Left kidney (tissue), 1 donor: ENCODE measurements at regions not wholly inside any gene's neighbourhood (a gene's known extent, or its start where the extent isn't known, plus 50 kb on each side); places are given as distances from the start of the nearest gene placed in this dataset.
A peak's percentile ranks its signal among the peaks of the same experiment; 100 is the strongest.

Experiments
- DNase-seq: peaks from one replicate; pipeline ENCODE4 v3.0.0-alpha.2; 2013

- DNase-seq, result no peak
Observed at GRCh38 chr5:30050056-30050815, 1143.2 kb upstream of the CDH6 start.

- DNase-seq, result no peak
Observed at GRCh38 chr5:30042677-30043076, 1150.8 kb upstream of the CDH6 start.

GRCh38 chr5:30041831-30042385 is 1151.6 kb upstream of the CDH6 start:
- DNase-seq, result no peak

- no peak for DNase-seq
Observed at GRCh38 chr5:30041291-30041690, 1152.2 kb upstream of the CDH6 start.

GRCh38 chr5:30040488-30041118 is 1152.9 kb upstream of the CDH6 start:
- peak; percentile 41 for DNase-seq

- no peak for DNase-seq
Observed at GRCh38 chr5:30039379-30039778, 1154.1 kb upstream of the CDH6 start.

GRCh38 chr5:30034870-30035269 is 1158.6 kb upstream of the CDH6 start:
- no peak for DNase-seq

GRCh38 chr5:30030101-30030500 is 1163.4 kb upstream of the CDH6 start:
- no peak for DNase-seq

- no peak for DNase-seq
Observed at GRCh38 chr5:30001826-30002225, 1191.7 kb upstream of the CDH6 start.

- DNase-seq, result no peak
Observed at GRCh38 chr5:30000231-30000630, 1193.3 kb upstream of the CDH6 start.

GRCh38 chr5:29995154-29995553 is 1198.3 kb upstream of the CDH6 start:
- no peak for DNase-seq

- no peak for DNase-seq
Observed at GRCh38 chr5:29994519-29994918, 1199.0 kb upstream of the CDH6 start.

GRCh38 chr5:29993286-29993685 is 1200.2 kb upstream of the CDH6 start:
- no peak for DNase-seq

GRCh38 chr5:29992248-29992647 is 1201.2 kb upstream of the CDH6 start:
- DNase-seq, result no peak

- DNase-seq, result no peak
Observed at GRCh38 chr5:29990681-29991080, 1202.8 kb upstream of the CDH6 start.

- no peak for DNase-seq
Observed at GRCh38 chr5:29984156-29984540, 1209.3 kb upstream of the CDH6 start.

GRCh38 chr5:29983528-29984155 is 1209.8 kb upstream of the CDH6 start:
- DNase-seq, result no peak

GRCh38 chr5:29982457-29982856 is 1211.0 kb upstream of the CDH6 start:
- no peak for DNase-seq

- DNase-seq, result no peak
Observed at GRCh38 chr5:29972597-29972996, 1220.9 kb upstream of the CDH6 start.

GRCh38 chr5:29963956-29964355 is 1229.5 kb upstream of the CDH6 start:
- DNase-seq, result peak; percentile 2

- no peak for DNase-seq
Observed at GRCh38 chr5:29960323-29960722, 1233.2 kb upstream of the CDH6 start.

- no peak for DNase-seq
Observed at GRCh38 chr5:29950416-29951145, 1242.9 kb upstream of the CDH6 start.
